GM18873 (cell line): ENCODE measurements at regions not wholly inside any gene's neighbourhood (a gene's known extent, or its start where the extent isn't known, plus 50 kb on each side); places are given as distances from the start of the nearest gene placed in this dataset.
"Not testable (repeated sequence)": the region's sequence is repeated elsewhere in the genome, so short reads cannot be mapped to it uniquely, and the experiment has no call there.

Experiments
- ATAC-seq: cut with Tn5 transposase; IDR thresholded peaks from one replicate; pipeline ENCODE4 v1.9.1; 2021; ENCODE audit warnings: mild to moderate bottlenecking, moderate library complexity, moderate number of reproducible peaks; ENCODE audit not compliant: unreplicated experiment, low FRiP score

GRCh38 chr15:95153201-95153600, 921.8 kb downstream of the MCTP2 start:
- ATAC-seq, result not testable (repeated sequence)

- ATAC-seq, result no peak
Observed at GRCh38 chr15:95160316-95160715, 929.0 kb downstream of the MCTP2 start.

GRCh38 chr15:95162069-95162468, 930.7 kb downstream of the MCTP2 start:
- no peak for ATAC-seq

- no peak for ATAC-seq
Observed at GRCh38 chr15:95162531-95162930, 931.2 kb downstream of the MCTP2 start.

- ATAC-seq, result no peak
Observed at GRCh38 chr15:95162967-95163531, 931.7 kb downstream of the MCTP2 start.

GRCh38 chr15:95168152-95168551, 936.8 kb downstream of the MCTP2 start:
- no peak for ATAC-seq

GRCh38 chr15:95168951-95169431, 937.6 kb downstream of the MCTP2 start:
- ATAC-seq, result no peak

- ATAC-seq, result no peak
Observed at GRCh38 chr15:95169541-95170459, 938.4 kb downstream of the MCTP2 start.

- no peak for ATAC-seq
Observed at GRCh38 chr15:95170561-95171380, 939.4 kb downstream of the MCTP2 start.

GRCh38 chr15:95171564-95171963, 940.2 kb downstream of the MCTP2 start:
- no peak for ATAC-seq

- ATAC-seq, result no peak
Observed at GRCh38 chr15:95174301-95175259, 943.2 kb downstream of the MCTP2 start.

GRCh38 chr15:95175914-95176658, 944.7 kb downstream of the MCTP2 start:
- no peak for ATAC-seq

- no peak for ATAC-seq
Observed at GRCh38 chr15:95176794-95177577, 945.6 kb downstream of the MCTP2 start.

GRCh38 chr15:95180530-95180929, 949.2 kb downstream of the MCTP2 start:
- no peak for ATAC-seq

- ATAC-seq, result no peak
Observed at GRCh38 chr15:95182091-95182490, 950.7 kb downstream of the MCTP2 start.

- no peak for ATAC-seq
Observed at GRCh38 chr15:95192923-95193322, 961.6 kb downstream of the MCTP2 start.

- no peak for ATAC-seq
Observed at GRCh38 chr15:95194746-95195145, 963.4 kb downstream of the MCTP2 start.

- ATAC-seq, result no peak
Observed at GRCh38 chr15:95196176-95196915, 965.0 kb downstream of the MCTP2 start.
